ENCODE measurements at regions not wholly inside any gene's neighbourhood (a gene's known extent, or its start where the extent isn't known, plus 50 kb on each side); places are given as distances from the start of the nearest gene placed in this dataset.
A peak's percentile ranks its signal among the peaks of the same experiment; 100 is the strongest.

GRCh38 chr3:153835540-153835939 lies 285.6 kb upstream of the ARHGEF26 start:
- TF ChIP-seq CTCF (IDR thresholded peaks at IDR 0.05; ENCODE audit: low read depth, low read length): peak; percentile 24
- no peak for TF ChIP-seq EZH2phosphoT487 (IDR thresholded peaks at IDR 0.05; ENCODE audit: low read depth)
